Endothelial cell of umbilical vein (primary cell): ENCODE measurements at regions not wholly inside any gene's neighbourhood (a gene's known extent, or its start where the extent isn't known, plus 50 kb on each side); places are given as distances from the start of the nearest gene placed in this dataset.

Experiments used
- BruUV-seq: library from RNA; stranded (reverse); fragments of 400-500 nt; replicated peaks from 2 replicates; lab custom pipeline; 2021; lab: Mats Ljungman, UMichigan
- CTCF ChIA-PET: fragments of 300-600, 350-600 bp; sonication (Branson Sonifier 250); formaldehyde crosslinking; loops from one replicate; lab custom pipeline; 2021; ENCODE audit warnings: antibody characterized with exemption, inconsistent platforms; lab: Charles Lee
- POLR2A ChIA-PET: fragments of 300-600, 350-600 bp; sonication (Branson Sonifier 250); formaldehyde crosslinking; loops from one replicate; lab custom pipeline; 2021; ENCODE audit warnings: antibody characterized with exemption, inconsistent platforms; lab: Charles Lee
- DNase-seq: peaks from one replicate; pipeline ENCODE4 v3.0.0-alpha.2; 2011; ENCODE audit warnings: low read depth, low spot score
- FAIRE-seq: peaks from 2 replicates; lab custom pipeline; 2011; peaks lifted over from hg19 to GRCh38; lab: Jason Lieb, UNC
- H2AFZ ChIP-seq: 2 replicates; pipeline ENCODE4 v1.6.0; 2012; ENCODE audit warnings: low read depth, low read length, control low read depth, inconsistent platforms
- H3K27ac ChIP-seq: 2 replicates; pipeline ENCODE4 v1.5.1; 2011; ENCODE audit warnings: low read depth, mild to moderate bottlenecking, control low read depth, low read length, moderate library complexity; ENCODE audit not compliant: insufficient read depth
- H3K27me3 ChIP-seq, 2 experiments: 2 replicates each; pipeline versions ENCODE4 v1.6.0 to v1.6.1; 2011; ENCODE audit warnings: low read length in 2 of 2, mixed read lengths in 1 of 2; ENCODE audit not compliant: control insufficient read depth in 2 of 2, insufficient read depth in 2 of 2
- H3K36me3 ChIP-seq, 2 experiments: 2 replicates in 1 of 2; 3 replicates in 1 of 2; pipeline ENCODE4 v1.5.1; 2011; ENCODE audit warnings: low read length in 2 of 2, mild to moderate bottlenecking in 1 of 2, moderate library complexity in 1 of 2; ENCODE audit not compliant: control insufficient read depth in 2 of 2, insufficient read depth in 2 of 2; ENCODE audit errors: extremely low read depth in 1 of 2
- H3K4me1 ChIP-seq: 3 replicates; pipeline ENCODE4 v1.5.1; 2011; ENCODE audit warnings: mild to moderate bottlenecking, low read length; ENCODE audit not compliant: control insufficient read depth, insufficient read depth; ENCODE audit errors: extremely low read depth
- H3K4me2 ChIP-seq: 2 replicates; pipeline ENCODE4 v1.6.1; 2011; ENCODE audit warnings: low read length, control low read depth, mixed read lengths; ENCODE audit not compliant: insufficient read depth
- H3K4me3 ChIP-seq, 3 experiments: fragments of 200-600 bp in 1 of 3; sonication (generic), shearing (Covaris generic) in 1 of 3; replicated peaks in 1 of 3; 2 replicates each; pipeline ENCODE4 v1.5.1; 2011 to 2016; ENCODE audit warnings: control low read depth in 3 of 3, low read length in 3 of 3, mild to moderate bottlenecking in 2 of 3, inconsistent platforms in 1 of 3, low read depth in 1 of 3, moderate library complexity in 1 of 3; ENCODE audit not compliant: insufficient read depth in 1 of 3
- H3K79me2 ChIP-seq: 2 replicates; pipeline ENCODE4 v1.6.0; 2012; ENCODE audit warnings: low read length, inconsistent platforms; ENCODE audit not compliant: control insufficient read depth, insufficient read depth
- H3K9ac ChIP-seq: replicated peaks from 2 replicates; pipeline ENCODE3; 2011; ENCODE audit warnings: low read length, control low read depth; ENCODE audit not compliant: insufficient read depth; ENCODE audit errors: extremely low read depth
- H3K9me1 ChIP-seq: replicated peaks from 3 replicates; pipeline ENCODE4 v1.6.0; 2011; ENCODE audit warnings: mild to moderate bottlenecking, low read length; ENCODE audit not compliant: control insufficient read depth, insufficient read depth; ENCODE audit errors: extremely low read depth
- H3K9me3 ChIP-seq: replicated peaks from 2 replicates; pipeline ENCODE4 v1.5.1; 2012; ENCODE audit warnings: low read length, inconsistent platforms; ENCODE audit not compliant: control insufficient read depth, insufficient read depth
- H4K20me1 ChIP-seq: replicated peaks from 2 replicates; pipeline ENCODE3; 2011; ENCODE audit warnings: mild to moderate bottlenecking, low read length; ENCODE audit not compliant: control insufficient read depth, insufficient read depth; ENCODE audit errors: extremely low read depth
- EZH2 ChIP-seq: IDR thresholded peaks from 2 replicates; pipeline ENCODE4 v1.6.1; 2012; ENCODE audit warnings: borderline replicate concordance, low read depth, mild to moderate bottlenecking, moderate library complexity, low read length, inconsistent platforms; ENCODE audit not compliant: severe bottlenecking
- FOS ChIP-seq: IDR thresholded peaks from 2 replicates; pipeline ENCODE4 v1.6.1; 2011; ENCODE audit warnings: mild to moderate bottlenecking, low read length, moderate library complexity, borderline replicate concordance; ENCODE audit not compliant: insufficient read depth
- GATA2 ChIP-seq: IDR thresholded peaks from 2 replicates; pipeline ENCODE4 v1.7.0; 2011; ENCODE audit warnings: low read depth, mild to moderate bottlenecking, moderate library complexity, mixed read lengths, low read length; ENCODE audit not compliant: insufficient read length, insufficient read depth
- JUN ChIP-seq: IDR thresholded peaks from 2 replicates; pipeline ENCODE4 v1.6.1; 2011; ENCODE audit warnings: borderline replicate concordance, low read depth; ENCODE audit not compliant: insufficient read length, insufficient read depth
- MYC ChIP-seq: IDR thresholded peaks from one replicate; pipeline ENCODE4 v1.6.1; 2011; ENCODE audit warnings: mild to moderate bottlenecking, low read depth, low read length
- POLR2A ChIP-seq: IDR thresholded peaks from 2 replicates; pipeline ENCODE4 v1.6.1; 2012; ENCODE audit warnings: low read depth, mild to moderate bottlenecking, control low read depth, low read length
- POLR2AphosphoS5 ChIP-seq: IDR thresholded peaks from 2 replicates; pipeline ENCODE4 v1.6.1; 2012; ENCODE audit warnings: low read depth, mild to moderate bottlenecking, control low read depth, low read length, moderate library complexity; ENCODE audit not compliant: insufficient read depth
- dilution Hi-C: fragments of 300-500 bp; cut with MboI; formaldehyde crosslinking; loops from one replicate; pipeline ENCODE4 v1.15.0; 2019; ENCODE audit warnings: low sequenced_read_pairs; ENCODE audit not compliant: extremely low pct_ligation_motif_present
- intact Hi-C: fragments of 100-400 bp; cut with micrococcal nuclease; formaldehyde crosslinking; loops from one replicate; pipeline ENCODE4 v1.10.0; 2022
- TF ChIP-seq, protein P1 (sequence below): IDR thresholded peaks from 2 replicates; pipeline ENCODE4 v1.6.1; 2011; ENCODE audit not compliant: insufficient read depth, insufficient read length
- TF ChIP-seq, protein P2 (sequence below), 2 donors: IDR thresholded peaks; 1 replicate in 1 of 2; 2 replicates in 1 of 2; pipeline ENCODE4 v1.5.1; 2011; ENCODE audit warnings: low read length in 2 of 2, mild to moderate bottlenecking in 2 of 2, moderate library complexity in 2 of 2, control low read depth in 1 of 2, inconsistent platforms in 1 of 2, low read depth in 1 of 2; ENCODE audit not compliant: insufficient read depth in 1 of 2; ENCODE audit errors: extremely low read depth in 1 of 2

DNA sequence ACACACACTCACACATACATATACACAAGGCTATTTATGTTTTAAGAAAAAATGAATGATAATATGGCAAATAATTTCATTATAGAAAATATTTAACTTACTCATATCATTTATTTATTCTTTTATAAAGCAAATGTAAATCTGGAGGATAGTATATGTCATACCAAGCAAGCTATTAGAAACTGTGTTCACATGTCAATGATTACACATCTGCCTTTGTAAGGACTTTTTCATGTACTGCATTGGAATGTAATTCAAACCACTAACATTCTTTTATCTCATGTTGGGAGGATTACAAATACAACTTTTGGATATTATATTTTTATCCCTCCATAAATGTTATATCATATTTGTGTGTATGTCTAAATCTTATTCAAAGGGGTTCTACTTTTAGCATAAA, 1887.4 kb downstream of the NCAM2 start:
- no peak overlapping the region for H2AFZ ChIP-seq
- FAIRE-seq (no peak), DNase-seq (no peak)
- H3K4me2 ChIP-seq: no peak overlapping the region
- no peaks in the 10 kb centered on the region for H3K36me3 ChIP-seq
- no peaks in the 10 kb centered on the region for H3K9me3 ChIP-seq
- no peaks in the 10 kb centered on the region for H3K79me2 ChIP-seq
- H3K9me1 ChIP-seq: no peaks in the 10 kb centered on the region
- TF ChIP-seq MYC (no peak), POLR2A (no peak), POLR2AphosphoS5 (no peak), JUN (no peak), EZH2 (no peak), GATA2 (no peak), FOS (no peak)
- TF ChIP-seq, protein P1, sequence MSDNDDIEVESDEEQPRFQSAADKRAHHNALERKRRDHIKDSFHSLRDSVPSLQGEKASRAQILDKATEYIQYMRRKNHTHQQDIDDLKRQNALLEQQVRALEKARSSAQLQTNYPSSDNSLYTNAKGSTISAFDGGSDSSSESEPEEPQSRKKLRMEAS: no peak
- TF ChIP-seq, protein P2, sequence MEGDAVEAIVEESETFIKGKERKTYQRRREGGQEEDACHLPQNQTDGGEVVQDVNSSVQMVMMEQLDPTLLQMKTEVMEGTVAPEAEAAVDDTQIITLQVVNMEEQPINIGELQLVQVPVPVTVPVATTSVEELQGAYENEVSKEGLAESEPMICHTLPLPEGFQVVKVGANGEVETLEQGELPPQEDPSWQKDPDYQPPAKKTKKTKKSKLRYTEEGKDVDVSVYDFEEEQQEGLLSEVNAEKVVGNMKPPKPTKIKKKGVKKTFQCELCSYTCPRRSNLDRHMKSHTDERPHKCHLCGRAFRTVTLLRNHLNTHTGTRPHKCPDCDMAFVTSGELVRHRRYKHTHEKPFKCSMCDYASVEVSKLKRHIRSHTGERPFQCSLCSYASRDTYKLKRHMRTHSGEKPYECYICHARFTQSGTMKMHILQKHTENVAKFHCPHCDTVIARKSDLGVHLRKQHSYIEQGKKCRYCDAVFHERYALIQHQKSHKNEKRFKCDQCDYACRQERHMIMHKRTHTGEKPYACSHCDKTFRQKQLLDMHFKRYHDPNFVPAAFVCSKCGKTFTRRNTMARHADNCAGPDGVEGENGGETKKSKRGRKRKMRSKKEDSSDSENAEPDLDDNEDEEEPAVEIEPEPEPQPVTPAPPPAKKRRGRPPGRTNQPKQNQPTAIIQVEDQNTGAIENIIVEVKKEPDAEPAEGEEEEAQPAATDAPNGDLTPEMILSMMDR (IDR thresholded peaks at IDR 0.05; ENCODE audit: extremely low read depth in 1 of 2, insufficient read depth in 1 of 2, low read depth in 1 of 2, low read length in 2 of 2): no peak
- H3K27me3 ChIP-seq: no peaks in the 10 kb centered on the region
- H3K27ac ChIP-seq: no peak overlapping the region
- H4K20me1 ChIP-seq: no peaks in the 10 kb centered on the region
- no peak overlapping the region for H3K4me3 ChIP-seq
- no peak overlapping the region for H3K9ac ChIP-seq
- ChIA-PET CTCF (interaction anchor here (1.5 kb wide), 1 partner anchor 17 kb away, joined by 3 read pairs; no protein-coding TSS in a partner anchor), POLR2A (no interaction called here)
- intact Hi-C loops: no loop called here
- peaks cover 3% of the 10 kb centered on the region for H3K4me1 ChIP-seq
- dilution Hi-C loops: no loop called here
- no TSS peak for BruUV-seq
